ENCODE measurements at regions not wholly inside any gene's neighbourhood (a gene's known extent, or its start where the extent isn't known, plus 50 kb on each side); places are given as distances from the start of the nearest gene placed in this dataset.

DNA sequence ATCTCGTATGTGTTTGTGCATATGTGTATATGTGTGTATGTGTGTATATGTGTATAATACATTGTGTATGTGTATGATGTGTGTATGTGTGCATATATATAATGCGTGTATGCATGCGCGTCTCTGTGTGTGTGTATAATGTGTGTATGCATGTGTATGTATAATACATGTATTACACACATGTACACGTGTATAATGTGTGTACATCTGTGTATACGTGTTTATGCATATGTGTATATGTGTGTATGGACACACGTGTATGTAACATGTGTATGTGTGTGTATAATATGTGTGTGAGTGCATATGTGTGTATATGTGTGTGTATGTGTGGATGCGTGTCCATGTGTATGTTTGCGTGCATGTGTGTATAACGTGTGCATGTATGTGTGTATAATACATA, 433.7 kb upstream of the RBFOX1 start:
- H3K36me3 ChIP-seq (ENCODE audit: control insufficient read depth in 3 of 3, insufficient read depth in 3 of 3, low read length in 3 of 3) = no peaks in the 10 kb centered on the region

DNA sequence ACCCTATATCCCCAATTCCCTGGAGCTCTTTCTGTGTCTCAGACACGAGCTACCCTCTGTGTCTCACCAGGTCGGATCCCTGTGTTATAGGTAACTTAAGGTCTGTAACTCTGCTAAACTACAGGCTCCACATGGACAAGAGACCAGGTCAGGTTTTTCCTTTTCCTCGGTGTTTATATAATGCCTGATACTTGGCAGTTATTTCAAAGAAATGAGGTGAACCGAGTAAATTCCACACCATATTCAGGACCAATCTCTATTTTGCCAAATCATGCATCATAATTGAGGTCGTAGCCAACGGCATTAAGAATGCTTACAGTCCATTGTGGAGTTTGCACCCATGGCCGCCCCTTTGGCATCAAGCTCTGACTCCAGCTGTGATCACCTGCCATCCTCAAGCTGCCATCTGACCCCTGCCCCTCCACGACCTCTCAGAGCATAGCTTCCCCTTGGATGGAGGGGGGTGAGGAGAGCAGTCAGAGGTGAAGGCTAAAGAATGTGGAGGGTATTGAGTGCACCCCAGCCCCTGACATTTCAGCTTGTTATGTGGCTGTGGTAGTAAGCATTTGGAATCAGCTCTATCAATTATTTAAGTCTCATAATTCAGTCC, 434.7 kb upstream of the RBFOX1 start:
- H3K36me3 ChIP-seq (ENCODE audit: control insufficient read depth in 3 of 3, insufficient read depth in 3 of 3, low read length in 3 of 3) = no peaks in the 10 kb centered on the region
- H3K9me3 ChIP-seq (ENCODE audit: control insufficient read depth in 3 of 3, low read length in 3 of 3) = peaks cover 0 to 3% (median 0%) of the 10 kb centered on the region in 3 donors
- no peak overlapping the region for H3K4me3 ChIP-seq (ENCODE audit: low read length in 3 of 3)
- H3K27ac ChIP-seq (ENCODE audit: low read depth, low read length) = no peak overlapping the region
- H3K4me1 ChIP-seq (ENCODE audit: control insufficient read depth in 3 of 3, insufficient read depth in 3 of 3, low read length in 3 of 3) = no peaks in the 10 kb centered on the region
- H3K9ac ChIP-seq (ENCODE audit: low read depth in 1 of 3, low read length in 3 of 3) = no peak overlapping the region
- H3K27me3 ChIP-seq (ENCODE audit: control insufficient read depth in 3 of 3, insufficient read depth in 3 of 3, low read length in 3 of 3) = no peaks in the 10 kb centered on the region

More for the DNA sequence above, 433.7 kb upstream of the RBFOX1 start:
- Histone ChIP-seq H3K9ac (ENCODE audit: low read depth in 1 of 3, low read length in 3 of 3) (no peak overlapping the region), H3K4me3 (ENCODE audit: low read length in 3 of 3) (no peak overlapping the region), H3K27ac (ENCODE audit: low read depth, low read length) (no peak overlapping the region), H3K9me3 (ENCODE audit: control insufficient read depth in 3 of 3, low read length in 3 of 3) (peaks cover 0 to 3% (median 0%) of the 10 kb centered on the region in 3 donors), H3K27me3 (ENCODE audit: control insufficient read depth in 3 of 3, insufficient read depth in 3 of 3, low read length in 3 of 3) (peaks cover 0 to 2% (median 0%) of the 10 kb centered on the region in 3 donors), H3K4me1 (ENCODE audit: control insufficient read depth in 3 of 3, insufficient read depth in 3 of 3, low read length in 3 of 3) (no peaks in the 10 kb centered on the region)

DNA sequence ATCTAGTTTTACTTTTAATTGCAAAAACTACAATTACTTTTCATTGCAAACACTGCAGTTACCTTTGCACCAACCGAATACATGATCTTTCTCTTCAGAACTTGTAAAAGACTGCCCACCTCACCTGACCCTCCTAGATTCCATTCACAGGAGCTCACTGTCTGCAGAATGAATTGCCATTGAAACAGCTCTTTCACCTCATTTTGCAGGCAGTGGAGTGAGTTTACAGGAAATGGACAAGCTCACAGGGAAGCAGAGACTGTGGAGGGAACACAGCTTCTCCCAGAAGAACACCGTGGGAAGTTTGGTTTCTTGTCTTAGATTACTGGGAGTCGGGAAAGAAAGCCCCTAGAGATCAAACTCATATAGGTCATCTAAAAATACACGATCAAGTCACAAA, 439.7 kb upstream of the RBFOX1 start:
- no peak overlapping the region for H3K9ac ChIP-seq (ENCODE audit: low read depth in 1 of 3, low read length in 3 of 3)
- no peaks in the 10 kb centered on the region for H3K9me3 ChIP-seq (ENCODE audit: control insufficient read depth in 3 of 3, low read length in 3 of 3)
- no peaks in the 10 kb centered on the region for H3K36me3 ChIP-seq (ENCODE audit: control insufficient read depth in 3 of 3, insufficient read depth in 3 of 3, low read length in 3 of 3)
- H3K27me3 ChIP-seq (ENCODE audit: control insufficient read depth in 3 of 3, insufficient read depth in 3 of 3, low read length in 3 of 3) = no peaks in the 10 kb centered on the region
- H3K4me1 ChIP-seq (ENCODE audit: control insufficient read depth in 3 of 3, insufficient read depth in 3 of 3, low read length in 3 of 3) = no peaks in the 10 kb centered on the region
- H3K4me3 ChIP-seq (ENCODE audit: low read length in 3 of 3) = no peak overlapping the region
- H3K27ac ChIP-seq (ENCODE audit: low read depth, low read length) = no peak overlapping the region

DNA sequence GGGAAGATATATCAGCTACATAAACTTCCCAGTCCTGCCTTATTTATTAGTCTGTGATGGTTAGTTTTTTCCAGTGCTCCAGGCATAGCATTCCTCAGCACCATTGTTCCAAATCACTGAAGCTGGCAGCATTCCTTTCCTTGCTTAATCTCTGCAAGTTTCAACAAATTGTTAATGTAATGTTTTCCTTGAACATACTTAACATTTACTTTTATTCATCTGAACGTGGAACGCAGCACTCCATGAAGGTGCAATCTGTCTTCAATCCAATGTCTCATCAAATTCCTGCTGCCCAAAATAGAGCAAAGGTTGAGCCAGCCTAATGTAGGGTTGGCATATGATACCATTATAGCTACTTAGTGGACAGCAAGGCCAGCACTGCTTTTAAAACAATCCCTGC, 441.1 kb upstream of the RBFOX1 start:
- no peaks in the 10 kb centered on the region for H3K4me1 ChIP-seq (ENCODE audit: control insufficient read depth in 3 of 3, insufficient read depth in 3 of 3, low read length in 3 of 3)
- H3K27ac ChIP-seq (ENCODE audit: low read depth, low read length) = no peak overlapping the region
- no peak overlapping the region for H3K4me3 ChIP-seq (ENCODE audit: low read length in 3 of 3)
- H3K9ac ChIP-seq (ENCODE audit: low read depth in 1 of 3, low read length in 3 of 3) = no peak overlapping the region
- no peaks in the 10 kb centered on the region for H3K9me3 ChIP-seq (ENCODE audit: control insufficient read depth in 3 of 3, low read length in 3 of 3)
- no peaks in the 10 kb centered on the region for H3K36me3 ChIP-seq (ENCODE audit: control insufficient read depth in 3 of 3, insufficient read depth in 3 of 3, low read length in 3 of 3)
- H3K27me3 ChIP-seq (ENCODE audit: control insufficient read depth in 3 of 3, insufficient read depth in 3 of 3, low read length in 3 of 3) = no peaks in the 10 kb centered on the region

DNA sequence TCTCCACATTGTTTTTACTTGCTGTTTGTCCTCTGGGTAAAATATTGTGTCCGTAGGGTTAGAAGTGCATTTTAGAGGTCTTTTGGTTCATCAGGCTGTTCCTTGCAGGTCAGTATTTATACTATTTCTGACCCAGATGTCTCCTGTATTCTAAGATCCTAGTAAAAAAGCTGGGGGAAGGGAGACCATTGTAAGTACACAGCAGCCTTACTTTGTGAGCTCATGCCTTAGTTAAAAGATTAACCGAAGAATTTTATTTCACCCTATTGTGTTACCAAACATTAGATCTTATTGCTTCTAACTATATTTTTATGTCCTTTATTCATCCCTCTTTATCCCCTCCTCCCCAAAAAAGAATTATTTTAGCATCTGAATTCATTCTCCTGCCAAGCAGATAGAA, 444.1 kb upstream of the RBFOX1 start:
- H3K4me3 ChIP-seq (ENCODE audit: low read length in 3 of 3) = no peak overlapping the region
- H3K9me3 ChIP-seq (ENCODE audit: control insufficient read depth in 3 of 3, low read length in 3 of 3) = no peaks in the 10 kb centered on the region
- no peak overlapping the region for H3K27ac ChIP-seq (ENCODE audit: low read depth, low read length)
- no peak overlapping the region for H3K9ac ChIP-seq (ENCODE audit: low read depth in 1 of 3, low read length in 3 of 3)
- no peaks in the 10 kb centered on the region for H3K27me3 ChIP-seq (ENCODE audit: control insufficient read depth in 3 of 3, insufficient read depth in 3 of 3, low read length in 3 of 3)
- H3K36me3 ChIP-seq (ENCODE audit: control insufficient read depth in 3 of 3, insufficient read depth in 3 of 3, low read length in 3 of 3) = no peaks in the 10 kb centered on the region
- no peaks in the 10 kb centered on the region for H3K4me1 ChIP-seq (ENCODE audit: control insufficient read depth in 3 of 3, insufficient read depth in 3 of 3, low read length in 3 of 3)

DNA sequence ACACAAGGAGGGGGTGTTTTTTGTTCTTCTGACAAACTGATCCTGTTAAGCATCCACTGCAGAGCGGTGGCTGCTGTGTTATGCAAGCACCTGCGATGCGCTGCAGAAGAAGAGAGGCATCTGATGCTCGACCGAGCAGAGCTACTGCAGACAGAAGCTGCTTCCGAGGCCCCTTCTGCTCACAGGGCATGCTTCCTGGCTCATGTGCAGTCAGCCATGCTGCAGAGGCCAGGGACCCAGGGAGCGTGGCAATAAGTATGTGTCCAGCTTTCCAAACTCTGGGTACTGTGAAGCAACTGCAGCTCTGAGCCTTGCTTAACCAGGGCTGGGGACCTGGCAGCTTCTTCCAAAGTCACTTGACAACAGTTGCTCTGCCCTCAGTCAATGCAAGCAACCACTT, 448.6 kb upstream of the RBFOX1 start:
- Histone ChIP-seq H3K9ac (ENCODE audit: low read depth in 1 of 3, low read length in 3 of 3) (no peak overlapping the region), H3K27ac (ENCODE audit: low read depth, low read length) (no peak overlapping the region), H3K4me1 (ENCODE audit: control insufficient read depth in 3 of 3, insufficient read depth in 3 of 3, low read length in 3 of 3) (no peaks in the 10 kb centered on the region), H3K9me3 (ENCODE audit: control insufficient read depth in 3 of 3, low read length in 3 of 3) (no peaks in the 10 kb centered on the region), H3K36me3 (ENCODE audit: control insufficient read depth in 3 of 3, insufficient read depth in 3 of 3, low read length in 3 of 3) (no peaks in the 10 kb centered on the region), H3K27me3 (ENCODE audit: control insufficient read depth in 3 of 3, insufficient read depth in 3 of 3, low read length in 3 of 3) (no peaks in the 10 kb centered on the region), H3K4me3 (ENCODE audit: low read length in 3 of 3) (no peak overlapping the region)

DNA sequence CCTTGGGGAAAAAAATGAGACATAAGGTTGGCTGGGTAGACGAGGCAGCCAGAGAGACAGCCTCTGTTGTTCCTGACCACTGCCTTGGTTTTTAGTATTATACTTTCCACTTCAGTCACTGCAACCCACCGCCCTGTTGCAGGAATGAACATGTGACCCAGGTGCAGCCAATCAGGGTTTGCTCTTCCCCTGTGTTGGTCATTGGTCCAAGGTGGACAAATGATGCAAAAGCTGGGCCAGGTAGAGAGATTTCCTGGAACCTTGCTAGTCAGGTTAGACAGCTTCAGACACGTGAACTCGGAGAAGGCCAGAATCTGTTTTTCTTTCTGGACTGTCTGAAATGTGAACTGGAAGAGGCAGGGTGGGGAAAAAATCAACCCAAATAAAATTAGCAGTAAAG, 452.4 kb upstream of the RBFOX1 start:
- Histone ChIP-seq H3K4me1 (ENCODE audit: control insufficient read depth in 3 of 3, insufficient read depth in 3 of 3, low read length in 3 of 3) (no peaks in the 10 kb centered on the region), H3K9ac (ENCODE audit: low read depth in 1 of 3, low read length in 3 of 3) (no peak overlapping the region), H3K9me3 (ENCODE audit: control insufficient read depth in 3 of 3, low read length in 3 of 3) (no peaks in the 10 kb centered on the region), H3K27ac (ENCODE audit: low read depth, low read length) (no peak overlapping the region), H3K27me3 (ENCODE audit: control insufficient read depth in 3 of 3, insufficient read depth in 3 of 3, low read length in 3 of 3) (no peaks in the 10 kb centered on the region), H3K4me3 (ENCODE audit: low read length in 3 of 3) (no peak overlapping the region), H3K36me3 (ENCODE audit: control insufficient read depth in 3 of 3, insufficient read depth in 3 of 3, low read length in 3 of 3) (no peaks in the 10 kb centered on the region)

DNA sequence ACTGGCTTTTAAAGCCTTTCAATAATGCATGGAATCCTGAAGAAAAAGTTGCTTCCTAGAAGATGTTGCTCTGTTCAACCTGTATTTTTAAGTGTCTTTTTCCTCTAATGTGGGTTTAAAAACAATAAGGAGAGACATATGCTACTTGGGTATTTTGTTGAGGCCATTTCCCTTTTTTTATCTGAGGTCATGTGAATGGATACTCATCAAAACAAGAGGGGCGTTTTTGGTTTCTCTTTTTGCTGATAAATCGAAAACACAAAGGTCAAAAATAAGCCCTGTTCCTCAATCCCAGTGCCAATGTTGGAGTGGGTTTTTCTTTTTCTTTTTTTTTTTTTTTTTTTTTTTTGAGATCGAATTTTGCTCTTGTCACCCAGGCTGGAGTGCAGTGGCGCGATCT, 468.0 kb upstream of the RBFOX1 start:
- no peaks in the 10 kb centered on the region for H3K4me1 ChIP-seq (ENCODE audit: control insufficient read depth in 3 of 3, insufficient read depth in 3 of 3, low read length in 3 of 3)
- H3K27ac ChIP-seq (ENCODE audit: low read depth, low read length) = no peak overlapping the region
- H3K36me3 ChIP-seq (ENCODE audit: control insufficient read depth in 3 of 3, insufficient read depth in 3 of 3, low read length in 3 of 3) = no peaks in the 10 kb centered on the region
- H3K9me3 ChIP-seq (ENCODE audit: control insufficient read depth in 3 of 3, low read length in 3 of 3) = no peaks in the 10 kb centered on the region
- no peak overlapping the region for H3K4me3 ChIP-seq (ENCODE audit: low read length in 3 of 3)
- no peak overlapping the region for H3K9ac ChIP-seq (ENCODE audit: low read depth in 1 of 3, low read length in 3 of 3)
- no peaks in the 10 kb centered on the region for H3K27me3 ChIP-seq (ENCODE audit: control insufficient read depth in 3 of 3, insufficient read depth in 3 of 3, low read length in 3 of 3)

DNA sequence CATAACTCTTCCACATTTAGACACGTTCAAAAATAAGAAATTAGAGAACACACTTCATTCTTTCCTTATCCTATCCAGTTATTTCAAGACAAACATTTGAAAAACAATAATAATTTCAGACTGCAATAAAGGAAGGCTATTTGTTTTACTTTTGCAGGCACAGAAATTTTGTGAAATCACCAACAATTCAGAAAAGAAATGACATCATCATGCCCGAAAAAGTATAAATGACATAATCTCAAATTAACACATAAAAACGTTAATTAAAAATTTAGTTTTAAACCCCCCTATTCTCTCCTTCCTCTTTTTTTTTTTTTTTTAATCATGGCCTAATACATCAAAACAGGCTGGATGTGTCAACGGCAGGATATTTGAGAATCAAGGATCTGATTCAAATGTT, 468.4 kb upstream of the RBFOX1 start:
- H3K4me3 ChIP-seq (ENCODE audit: low read length in 3 of 3) = no peak overlapping the region
- no peaks in the 10 kb centered on the region for H3K9me3 ChIP-seq (ENCODE audit: control insufficient read depth in 3 of 3, low read length in 3 of 3)
- no peak overlapping the region for H3K27ac ChIP-seq (ENCODE audit: low read depth, low read length)
- no peaks in the 10 kb centered on the region for H3K36me3 ChIP-seq (ENCODE audit: control insufficient read depth in 3 of 3, insufficient read depth in 3 of 3, low read length in 3 of 3)
- H3K9ac ChIP-seq (ENCODE audit: low read depth in 1 of 3, low read length in 3 of 3) = no peak overlapping the region
- H3K4me1 ChIP-seq (ENCODE audit: control insufficient read depth in 3 of 3, insufficient read depth in 3 of 3, low read length in 3 of 3) = no peaks in the 10 kb centered on the region
- H3K27me3 ChIP-seq (ENCODE audit: control insufficient read depth in 3 of 3, insufficient read depth in 3 of 3, low read length in 3 of 3) = no peaks in the 10 kb centered on the region

DNA sequence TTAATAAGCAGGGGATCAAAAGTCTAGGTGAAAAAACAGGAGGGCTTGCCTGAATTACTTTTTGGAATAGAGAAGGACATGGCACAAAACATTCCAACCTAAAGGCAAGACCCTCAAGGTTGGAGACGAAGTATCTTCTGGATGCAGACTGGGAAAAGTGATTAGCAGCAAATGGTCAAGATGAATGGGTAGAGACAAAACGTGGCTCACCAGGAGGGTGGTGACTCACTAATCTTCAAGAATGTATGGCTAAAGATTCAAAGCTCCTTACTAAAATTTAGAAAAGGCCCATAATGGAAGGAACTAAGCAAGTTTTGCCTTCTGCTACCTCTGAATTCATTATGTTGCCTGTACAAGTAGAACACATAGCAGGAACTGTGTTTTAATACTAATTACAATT, 469.5 kb upstream of the RBFOX1 start:
- H3K36me3 ChIP-seq (ENCODE audit: control insufficient read depth in 3 of 3, insufficient read depth in 3 of 3, low read length in 3 of 3) = no peaks in the 10 kb centered on the region
- no peak overlapping the region for H3K9ac ChIP-seq (ENCODE audit: low read depth in 1 of 3, low read length in 3 of 3)
- no peak overlapping the region for H3K27ac ChIP-seq (ENCODE audit: low read depth, low read length)
- H3K4me3 ChIP-seq (ENCODE audit: low read length in 3 of 3) = no peak overlapping the region
- no peaks in the 10 kb centered on the region for H3K27me3 ChIP-seq (ENCODE audit: control insufficient read depth in 3 of 3, insufficient read depth in 3 of 3, low read length in 3 of 3)
- no peaks in the 10 kb centered on the region for H3K9me3 ChIP-seq (ENCODE audit: control insufficient read depth in 3 of 3, low read length in 3 of 3)
- no peaks in the 10 kb centered on the region for H3K4me1 ChIP-seq (ENCODE audit: control insufficient read depth in 3 of 3, insufficient read depth in 3 of 3, low read length in 3 of 3)
